ENCODE measurements at regions not wholly inside any gene's neighbourhood (a gene's known extent, or its start where the extent isn't known, plus 50 kb on each side); places are given as distances from the start of the nearest gene placed in this dataset.

- no peak overlapping the region for H3K4me2 ChIP-seq (ENCODE audit: low read length)
- H3K4me3 ChIP-seq (ENCODE audit: low read depth, low read length, poor library complexity, severe bottlenecking) = no peak overlapping the region
- DNase-seq (ENCODE audit: low spot score) = no peak
- BruUV-seq (replicated peaks) = no TSS peak
- no peak overlapping the region for H3K27ac ChIP-seq (ENCODE audit: low read depth, low read length, poor library complexity, severe bottlenecking)
- ChIA-PET CTCF (ENCODE audit: unreplicated experiment) (no interaction called here), POLR2A (no interaction called here)
- no peak for TF ChIP-seq EZH2phosphoT487 (IDR thresholded peaks at IDR 0.05; ENCODE audit: borderline replicate concordance, low read depth, low read length)
- TF ChIP-seq, protein P1, sequence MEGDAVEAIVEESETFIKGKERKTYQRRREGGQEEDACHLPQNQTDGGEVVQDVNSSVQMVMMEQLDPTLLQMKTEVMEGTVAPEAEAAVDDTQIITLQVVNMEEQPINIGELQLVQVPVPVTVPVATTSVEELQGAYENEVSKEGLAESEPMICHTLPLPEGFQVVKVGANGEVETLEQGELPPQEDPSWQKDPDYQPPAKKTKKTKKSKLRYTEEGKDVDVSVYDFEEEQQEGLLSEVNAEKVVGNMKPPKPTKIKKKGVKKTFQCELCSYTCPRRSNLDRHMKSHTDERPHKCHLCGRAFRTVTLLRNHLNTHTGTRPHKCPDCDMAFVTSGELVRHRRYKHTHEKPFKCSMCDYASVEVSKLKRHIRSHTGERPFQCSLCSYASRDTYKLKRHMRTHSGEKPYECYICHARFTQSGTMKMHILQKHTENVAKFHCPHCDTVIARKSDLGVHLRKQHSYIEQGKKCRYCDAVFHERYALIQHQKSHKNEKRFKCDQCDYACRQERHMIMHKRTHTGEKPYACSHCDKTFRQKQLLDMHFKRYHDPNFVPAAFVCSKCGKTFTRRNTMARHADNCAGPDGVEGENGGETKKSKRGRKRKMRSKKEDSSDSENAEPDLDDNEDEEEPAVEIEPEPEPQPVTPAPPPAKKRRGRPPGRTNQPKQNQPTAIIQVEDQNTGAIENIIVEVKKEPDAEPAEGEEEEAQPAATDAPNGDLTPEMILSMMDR (conservative IDR thresholded peaks at IDR 0.05; ENCODE audit: low read length) = no peak
- no peaks in the 10 kb centered on the region for H3K79me2 ChIP-seq (ENCODE audit: insufficient read depth, low read depth, low read length)
- no peaks in the 10 kb centered on the region for H3K9me2 ChIP-seq (ENCODE audit: insufficient read depth, low read length)
- no peaks in the 10 kb centered on the region for H3K9me3 ChIP-seq (ENCODE audit: low read length)
- no peaks in the 10 kb centered on the region for H3K4me1 ChIP-seq (ENCODE audit: insufficient read depth, low read length, poor library complexity, severe bottlenecking)
- no peaks in the 10 kb centered on the region for H4K20me1 ChIP-seq (ENCODE audit: insufficient read depth, low read length)
- no peaks in the 10 kb centered on the region for H3K36me3 ChIP-seq (ENCODE audit: insufficient read depth, low read length)
- no peak overlapping the region for H2AFZ ChIP-seq (ENCODE audit: low read length)
- intact Hi-C loops (cut with micrococcal nuclease; ENCODE audit: unreplicated experiment) = no loop called here
Observed at GRCh38 chr3:40841570-40842109, 316.9 kb downstream of the ZNF621 start.

DNA sequence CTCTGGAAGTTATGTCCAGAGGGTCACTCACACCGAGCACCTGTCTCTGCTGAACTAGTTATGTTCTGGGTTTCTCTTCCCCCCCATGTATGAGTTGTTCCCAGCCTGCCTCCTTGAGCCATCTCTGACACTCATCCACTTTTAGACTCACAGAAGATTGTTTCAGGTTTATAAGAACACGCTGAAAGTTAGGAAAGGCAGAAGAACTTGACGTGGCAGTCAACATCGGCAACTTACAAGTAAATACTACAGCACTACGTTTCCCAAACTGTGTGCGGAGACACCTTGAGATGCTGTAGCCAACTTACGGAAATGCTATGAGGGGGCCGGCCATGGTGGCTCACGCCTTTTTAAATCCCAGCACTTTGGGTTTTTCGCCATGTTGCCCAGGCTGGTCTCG is 318.0 kb downstream of the ZNF621 start:
- Histone ChIP-seq H2AFZ (ENCODE audit: low read length) (no peak overlapping the region), H3K27ac (ENCODE audit: low read depth, low read length, poor library complexity, severe bottlenecking) (no peak overlapping the region), H3K9me3 (ENCODE audit: low read length) (no peaks in the 10 kb centered on the region), H3K36me3 (ENCODE audit: insufficient read depth, low read length) (no peaks in the 10 kb centered on the region), H3K79me2 (ENCODE audit: insufficient read depth, low read depth, low read length) (no peaks in the 10 kb centered on the region), H3K4me3 (ENCODE audit: low read depth, low read length, poor library complexity, severe bottlenecking) (no peak overlapping the region), H4K20me1 (ENCODE audit: insufficient read depth, low read length) (no peaks in the 10 kb centered on the region), H3K9me2 (ENCODE audit: insufficient read depth, low read length) (no peaks in the 10 kb centered on the region), H3K4me2 (ENCODE audit: low read length) (no peak overlapping the region), H3K4me1 (ENCODE audit: insufficient read depth, low read length, poor library complexity, severe bottlenecking) (no peaks in the 10 kb centered on the region)
- intact Hi-C loops (cut with micrococcal nuclease; ENCODE audit: unreplicated experiment) = no loop called here
- ChIA-PET CTCF (ENCODE audit: unreplicated experiment) (no interaction called here), POLR2A (interaction anchor here (0.9 kb wide), 1 partner anchor 16 kb away, joined by 4 read pairs; no protein-coding TSS in a partner anchor)
- TF ChIP-seq, protein P1 (conservative IDR thresholded peaks at IDR 0.05; ENCODE audit: low read length) = no peak
- TF ChIP-seq EZH2phosphoT487 (IDR thresholded peaks at IDR 0.05; ENCODE audit: borderline replicate concordance, low read depth, low read length) = no peak
- no peak for DNase-seq (ENCODE audit: low spot score)
- no TSS peak for BruUV-seq (replicated peaks)

DNA sequence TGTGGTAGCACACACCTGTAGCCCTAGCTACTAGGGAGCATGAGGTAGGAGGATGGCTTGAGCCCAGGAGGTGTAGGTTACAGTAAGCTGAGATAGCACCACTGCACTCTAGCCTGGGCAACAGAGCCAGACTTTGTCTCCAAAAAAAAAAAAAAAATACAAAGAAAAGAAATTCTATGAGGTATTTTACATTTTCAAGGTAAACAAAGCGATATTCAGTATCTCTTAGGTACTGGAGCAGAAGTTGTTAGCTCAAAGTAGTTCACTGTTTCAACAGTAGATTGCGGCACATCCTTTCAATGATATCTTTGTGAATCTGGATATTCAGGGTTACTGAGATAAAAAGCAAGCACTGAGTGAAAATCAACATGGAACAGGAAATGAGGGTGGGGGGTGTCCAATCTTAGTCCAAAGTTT is 318.5 kb downstream of the ZNF621 start:
- no TSS peak for BruUV-seq (replicated peaks)
- Histone ChIP-seq H3K79me2 (ENCODE audit: insufficient read depth, low read depth, low read length) (no peaks in the 10 kb centered on the region), H3K36me3 (ENCODE audit: insufficient read depth, low read length) (no peaks in the 10 kb centered on the region), H3K4me2 (ENCODE audit: low read length) (no peak overlapping the region), H4K20me1 (ENCODE audit: insufficient read depth, low read length) (no peaks in the 10 kb centered on the region), H3K4me3 (ENCODE audit: low read depth, low read length, poor library complexity, severe bottlenecking) (no peak overlapping the region), H3K4me1 (ENCODE audit: insufficient read depth, low read length, poor library complexity, severe bottlenecking) (no peaks in the 10 kb centered on the region), H3K27ac (ENCODE audit: low read depth, low read length, poor library complexity, severe bottlenecking) (no peak overlapping the region), H2AFZ (ENCODE audit: low read length) (no peak overlapping the region), H3K9me2 (ENCODE audit: insufficient read depth, low read length) (no peaks in the 10 kb centered on the region), H3K9me3 (ENCODE audit: low read length) (no peaks in the 10 kb centered on the region)
- TF ChIP-seq EZH2phosphoT487 (IDR thresholded peaks at IDR 0.05; ENCODE audit: borderline replicate concordance, low read depth, low read length) = no peak
- TF ChIP-seq, protein P1 (conservative IDR thresholded peaks at IDR 0.05; ENCODE audit: low read length) = no peak
- DNase-seq (ENCODE audit: low spot score) = no peak
- ChIA-PET CTCF (ENCODE audit: unreplicated experiment) (no interaction called here), POLR2A (interaction anchor here (0.9 kb wide), 2 partner anchors 15 to 117 kb away, joined by 3 to 4 read pairs; no protein-coding TSS in a partner anchor)
- intact Hi-C loops (cut with micrococcal nuclease; ENCODE audit: unreplicated experiment) = no loop called here

Data from OCI-LY7 (cell line).